Peyer's patch (tissue), 4 donors: ENCODE measurements at regions not wholly inside any gene's neighbourhood (a gene's known extent, or its start where the extent isn't known, plus 50 kb on each side); places are given as distances from the start of the nearest gene placed in this dataset.

Experiments used
- DNase-seq, 3 donors: peaks; one replicate each; pipeline ENCODE4 v3.0.0-alpha.2; 2017 to 2019
- H3K27ac ChIP-seq, 4 donors: fragments of 200-600 bp; sonication (generic); one replicate each; pipeline ENCODE4 v1.5.1; 2016 to 2019
- H3K27me3 ChIP-seq, 2 donors: fragments of 200-600 bp; sonication (generic); one replicate each; pipeline ENCODE4 v1.5.1; 2019
- H3K36me3 ChIP-seq, 3 donors: fragments of 200-600 bp; sonication (generic); one replicate each; pipeline ENCODE4 v1.5.1; 2016 to 2019
- H3K4me1 ChIP-seq, 4 donors: fragments of 200-600 bp; sonication (generic); one replicate each; pipeline ENCODE4 v1.5.1; 2016 to 2019
- H3K4me3 ChIP-seq, 4 donors: fragments of 200-600 bp; sonication (generic); 1 replicate in 3 of 4; 2 replicates in 1 of 4; pipeline ENCODE4 v1.5.1; 2016 to 2019; ENCODE audit warnings: mild to moderate bottlenecking in 1 of 4
- H3K9me3 ChIP-seq, 4 donors: fragments of 200-600 bp; sonication (generic); one replicate each; pipeline ENCODE4 v1.5.1; 2016 to 2019; ENCODE audit warnings: mild to moderate bottlenecking in 1 of 4
- POLR2A ChIP-seq, 2 donors: fragments of 450-650 bp; IDR thresholded peaks; one replicate each; pipeline ENCODE4 v1.5.1; 2017; ENCODE audit warnings: antibody characterized with exemption in 2 of 2, mild to moderate bottlenecking in 2 of 2, moderate library complexity in 2 of 2
- TF ChIP-seq, protein P1 (sequence below), 6 experiments: fragments of 450-650 bp in 4 of 6; fragments of 200-600 bp in 2 of 6; sonication (generic) in 1 of 6; IDR thresholded peaks; one replicate each; pipeline ENCODE4 v1.5.1; 2017 to 2019; ENCODE audit warnings: antibody characterized with exemption in 6 of 6, mild to moderate bottlenecking in 3 of 6, moderate library complexity in 1 of 6

DNA sequence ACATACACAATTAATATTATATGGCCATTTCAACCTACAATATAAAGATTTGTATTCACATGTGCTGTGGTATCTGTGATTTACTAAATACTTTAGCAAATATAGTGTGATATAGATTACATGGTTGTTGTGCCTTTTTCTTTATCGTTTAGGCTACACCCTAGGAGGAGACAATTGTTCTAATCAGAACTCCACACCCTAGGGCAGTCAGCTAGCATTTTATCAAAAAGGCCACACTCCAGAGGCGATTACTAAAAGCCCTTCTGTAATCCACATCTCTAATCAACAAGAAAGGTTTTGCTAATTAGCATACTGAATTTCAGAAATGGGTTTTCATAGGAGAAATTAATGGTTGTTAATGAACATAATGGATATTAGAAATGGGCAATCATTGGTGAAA is 319.5 kb upstream of the NOCT start:
- H3K9me3 ChIP-seq, result no peaks in the 10 kb centered on the region
- TF ChIP-seq, protein P1, sequence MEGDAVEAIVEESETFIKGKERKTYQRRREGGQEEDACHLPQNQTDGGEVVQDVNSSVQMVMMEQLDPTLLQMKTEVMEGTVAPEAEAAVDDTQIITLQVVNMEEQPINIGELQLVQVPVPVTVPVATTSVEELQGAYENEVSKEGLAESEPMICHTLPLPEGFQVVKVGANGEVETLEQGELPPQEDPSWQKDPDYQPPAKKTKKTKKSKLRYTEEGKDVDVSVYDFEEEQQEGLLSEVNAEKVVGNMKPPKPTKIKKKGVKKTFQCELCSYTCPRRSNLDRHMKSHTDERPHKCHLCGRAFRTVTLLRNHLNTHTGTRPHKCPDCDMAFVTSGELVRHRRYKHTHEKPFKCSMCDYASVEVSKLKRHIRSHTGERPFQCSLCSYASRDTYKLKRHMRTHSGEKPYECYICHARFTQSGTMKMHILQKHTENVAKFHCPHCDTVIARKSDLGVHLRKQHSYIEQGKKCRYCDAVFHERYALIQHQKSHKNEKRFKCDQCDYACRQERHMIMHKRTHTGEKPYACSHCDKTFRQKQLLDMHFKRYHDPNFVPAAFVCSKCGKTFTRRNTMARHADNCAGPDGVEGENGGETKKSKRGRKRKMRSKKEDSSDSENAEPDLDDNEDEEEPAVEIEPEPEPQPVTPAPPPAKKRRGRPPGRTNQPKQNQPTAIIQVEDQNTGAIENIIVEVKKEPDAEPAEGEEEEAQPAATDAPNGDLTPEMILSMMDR (IDR thresholded peaks at IDR 0.05), result no peak
- TF ChIP-seq POLR2A (IDR thresholded peaks at IDR 0.05), result no peak
- H3K27ac ChIP-seq, result no peak overlapping the region
- no peak for DNase-seq
- no peaks in the 10 kb centered on the region for H3K4me1 ChIP-seq
- H3K4me3 ChIP-seq, result no peak overlapping the region
- H3K27me3 ChIP-seq, result no peaks in the 10 kb centered on the region
- H3K36me3 ChIP-seq, result no peaks in the 10 kb centered on the region

DNA sequence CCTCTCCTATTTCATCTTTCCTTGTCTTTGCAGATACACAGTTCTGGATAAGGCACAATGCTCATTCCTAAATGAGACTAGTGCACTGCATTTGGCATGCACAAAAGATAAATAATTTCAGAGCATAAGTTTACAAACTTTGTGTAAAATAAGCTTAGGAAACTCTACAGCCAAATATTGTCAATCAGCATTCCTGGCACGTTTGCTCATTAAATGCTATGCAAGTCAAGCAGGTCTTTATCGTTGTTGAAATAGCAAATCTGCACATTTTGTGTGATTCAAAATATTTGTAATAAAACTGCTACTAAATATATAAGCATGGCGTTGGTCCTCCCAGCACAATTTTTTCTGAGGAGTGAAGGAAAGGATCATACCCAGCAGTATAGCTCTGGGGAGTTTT is 322.1 kb upstream of the NOCT start:
- DNase-seq, result no peak
- Histone ChIP-seq H3K27me3 (no peaks in the 10 kb centered on the region), H3K36me3 (no peaks in the 10 kb centered on the region), H3K9me3 (no peaks in the 10 kb centered on the region), H3K27ac (no peak overlapping the region), H3K4me3 (no peak overlapping the region), H3K4me1 (no peaks in the 10 kb centered on the region)
- no peak for TF ChIP-seq POLR2A (IDR thresholded peaks at IDR 0.05)

DNA sequence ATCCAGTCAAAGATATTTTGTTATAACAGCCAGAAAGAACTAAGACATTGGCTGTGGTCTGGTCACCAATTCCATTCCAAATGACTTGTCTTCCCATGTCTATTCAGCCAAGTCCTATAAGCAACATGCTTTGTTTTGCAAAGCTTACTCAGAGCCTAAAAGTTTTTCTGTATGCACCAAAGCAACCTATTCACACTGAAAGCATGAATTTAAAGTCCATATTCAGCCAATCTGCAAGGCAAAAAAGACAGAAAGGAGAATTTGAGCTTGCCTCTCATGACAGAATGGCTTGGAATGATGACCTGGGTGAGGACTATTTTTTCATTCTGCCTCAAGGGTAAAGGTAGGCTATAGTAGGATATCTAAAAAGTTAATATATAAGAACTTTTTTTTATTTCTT is 323.2 kb upstream of the NOCT start:
- DNase-seq, result no peak
- Histone ChIP-seq H3K36me3 (no peaks in the 10 kb centered on the region), H3K4me3 (no peak overlapping the region), H3K4me1 (no peaks in the 10 kb centered on the region), H3K27me3 (no peaks in the 10 kb centered on the region), H3K27ac (no peak overlapping the region), H3K9me3 (no peaks in the 10 kb centered on the region)
- TF ChIP-seq, protein P1 (IDR thresholded peaks at IDR 0.05), result no peak
- TF ChIP-seq POLR2A (IDR thresholded peaks at IDR 0.05), result no peak

DNA sequence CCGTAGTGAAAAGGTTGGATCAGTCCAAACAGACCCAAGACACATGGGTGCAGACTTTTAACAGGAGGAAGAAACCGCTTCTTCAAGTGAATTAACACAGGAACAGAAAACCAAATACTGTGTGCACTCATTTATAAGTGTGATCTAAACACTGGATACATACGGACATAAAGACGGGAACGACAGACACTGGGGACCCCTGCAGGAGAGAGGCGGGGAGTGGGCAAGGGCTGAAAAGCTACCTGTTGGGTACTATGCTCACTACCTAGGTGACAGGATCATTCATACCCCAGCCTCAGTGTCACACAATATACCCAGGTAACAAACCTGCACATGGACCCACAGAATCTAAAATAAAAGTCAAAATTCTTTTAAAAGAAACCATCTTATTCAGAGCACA is 326.0 kb upstream of the NOCT start:
- no peak for TF ChIP-seq POLR2A (IDR thresholded peaks at IDR 0.05)
- TF ChIP-seq, protein P1 (IDR thresholded peaks at IDR 0.05), result no peak
- DNase-seq, result no peak
- no peaks in the 10 kb centered on the region for H3K4me1 ChIP-seq
- H3K27me3 ChIP-seq, result no peaks in the 10 kb centered on the region
- H3K9me3 ChIP-seq, result no peaks in the 10 kb centered on the region
- H3K36me3 ChIP-seq, result no peaks in the 10 kb centered on the region
- H3K27ac ChIP-seq, result no peak overlapping the region
- no peak overlapping the region for H3K4me3 ChIP-seq

DNA sequence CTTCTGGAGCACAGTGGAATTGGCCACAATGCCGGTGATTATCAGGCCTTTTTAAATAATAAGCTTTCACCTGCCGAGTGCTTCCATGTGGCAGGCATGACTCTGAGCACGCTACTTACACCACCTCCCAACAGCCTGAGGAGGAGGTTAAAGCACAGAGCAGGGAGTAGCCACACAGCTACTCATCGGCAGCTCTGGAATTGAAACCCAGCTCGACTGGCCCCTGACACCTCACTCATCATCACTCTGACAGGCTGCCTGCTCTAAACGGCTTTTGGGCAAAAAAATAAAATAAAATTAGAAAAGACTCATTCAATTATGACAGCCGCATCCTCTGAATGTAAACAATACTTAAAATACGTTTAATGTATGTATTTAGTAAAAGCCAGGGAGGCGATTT is 326.4 kb upstream of the NOCT start:
- no peak for DNase-seq
- Histone ChIP-seq H3K4me1 (no peaks in the 10 kb centered on the region), H3K4me3 (no peak overlapping the region), H3K9me3 (no peaks in the 10 kb centered on the region), H3K27ac (no peak overlapping the region), H3K36me3 (no peaks in the 10 kb centered on the region), H3K27me3 (no peaks in the 10 kb centered on the region)
- TF ChIP-seq, protein P1 (IDR thresholded peaks at IDR 0.05), result no peak
- TF ChIP-seq POLR2A (IDR thresholded peaks at IDR 0.05), result no peak

DNA sequence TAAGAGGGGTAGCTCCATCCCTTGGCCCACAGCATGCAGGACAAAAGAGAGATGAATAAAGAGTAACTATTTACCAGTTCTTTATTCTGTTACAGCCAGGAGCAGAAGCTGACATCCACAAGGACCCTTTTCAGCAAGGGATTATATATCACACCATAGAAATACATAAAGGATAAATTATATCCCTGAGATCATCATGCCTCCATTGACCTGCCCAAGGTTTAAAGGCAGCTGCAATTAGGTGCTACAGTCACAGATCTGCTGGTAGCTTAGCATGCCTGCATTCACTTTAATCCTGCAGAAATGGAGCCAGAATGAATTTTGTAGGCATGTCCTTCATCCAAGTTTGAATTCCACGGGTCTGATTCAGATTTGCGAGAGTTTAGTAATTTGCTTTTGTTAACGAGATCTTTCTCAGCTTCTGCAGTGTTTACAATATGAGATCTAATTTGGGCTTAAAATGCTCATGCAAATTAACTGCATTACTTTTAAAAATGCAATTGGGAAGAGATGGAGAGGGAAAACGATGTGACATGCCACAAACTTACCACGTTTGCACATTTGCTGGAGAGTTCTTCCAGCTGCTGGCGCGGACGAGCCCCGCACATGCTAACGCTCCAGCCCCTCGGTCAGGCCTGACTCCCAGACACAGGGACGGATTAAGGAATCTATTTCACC is 327.0 kb upstream of the NOCT start:
- Histone ChIP-seq H3K4me1 (no peaks in the 10 kb centered on the region), H3K4me3 (no peak overlapping the region), H3K27me3 (no peaks in the 10 kb centered on the region), H3K27ac (no peak overlapping the region), H3K9me3 (no peaks in the 10 kb centered on the region), H3K36me3 (no peaks in the 10 kb centered on the region)
- DNase-seq, result no peak
- TF ChIP-seq, protein P1 (IDR thresholded peaks at IDR 0.05), result no peak
- no peak for TF ChIP-seq POLR2A (IDR thresholded peaks at IDR 0.05)
